ENCODE measurements at regions not wholly inside any gene's neighbourhood (a gene's known extent, or its start where the extent isn't known, plus 50 kb on each side); places are given as distances from the start of the nearest gene placed in this dataset.
"Not testable (repeated sequence)": the region's sequence is repeated elsewhere in the genome, so short reads cannot be mapped to it uniquely, and the experiment has no call there.

DNA sequence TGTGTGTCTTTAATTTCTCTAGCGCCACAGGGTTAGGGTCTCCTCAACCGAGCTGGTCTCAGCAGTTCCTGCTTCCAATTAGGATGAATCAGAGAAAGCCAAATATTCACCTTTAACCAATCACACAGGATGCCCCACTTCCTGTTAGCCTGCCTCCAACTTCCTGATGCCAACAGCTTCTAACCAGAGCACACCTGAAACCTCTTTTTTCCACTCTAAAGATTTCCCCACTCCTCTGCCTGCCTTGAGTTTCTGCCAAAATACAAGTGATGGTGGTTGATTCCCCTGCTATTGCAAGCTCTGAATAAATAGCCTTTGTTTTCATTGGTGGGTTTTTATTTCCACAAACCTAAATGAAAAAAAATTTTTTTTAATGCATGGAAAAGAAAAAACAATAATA, 144.7 kb upstream of the UST start:
- no peaks in the 10 kb centered on the region for H3K4me1 Mint-ChIP-seq (ENCODE audit: low read depth)
- H3K27ac Mint-ChIP-seq, result no peak overlapping the region
- H3K36me3 Mint-ChIP-seq, result no peaks in the 10 kb centered on the region
- peaks cover 9% of the 10 kb centered on the region for H3K27me3 Mint-ChIP-seq
- no peak overlapping the region for H3K4me3 Mint-ChIP-seq
- peaks cover 16% of the 10 kb centered on the region for H3K9me3 Mint-ChIP-seq (ENCODE audit: low read depth)

- Mint-ChIP-seq H3K27me3 (peaks cover 11% of the 10 kb centered on the region), H3K4me3 (no peak overlapping the region), H3K9me3 (ENCODE audit: low read depth) (no peaks in the 10 kb centered on the region), H3K36me3 (no peaks in the 10 kb centered on the region), H3K27ac (no peak overlapping the region), H3K4me1 (ENCODE audit: low read depth) (no peaks in the 10 kb centered on the region)
Measured at GRCh38 chr6:148608199-148608951, 138.5 kb upstream of the UST start.

DNA sequence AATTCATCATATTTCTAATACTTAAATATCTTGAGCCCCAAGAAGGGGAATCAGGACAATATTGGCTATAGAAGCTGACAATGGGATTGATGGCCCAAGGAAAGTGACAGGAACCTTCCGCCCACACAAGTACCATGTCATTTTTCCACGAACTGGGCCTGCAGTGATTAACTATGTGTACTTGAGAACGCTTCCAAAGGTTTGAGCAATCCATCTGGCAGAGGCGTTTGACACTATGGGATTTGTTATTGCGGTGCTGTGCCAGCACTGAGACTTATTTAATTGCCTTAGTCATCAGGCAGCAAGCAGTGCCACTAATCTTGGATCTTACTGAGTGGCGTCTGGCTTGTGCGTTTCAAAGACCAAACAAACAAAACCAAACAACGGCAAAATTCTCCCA, 135.6 kb upstream of the UST start:
- H3K9me3 Mint-ChIP-seq (ENCODE audit: low read depth), result no peaks in the 10 kb centered on the region
- H3K4me1 Mint-ChIP-seq (ENCODE audit: low read depth), result no peaks in the 10 kb centered on the region
- H3K36me3 Mint-ChIP-seq, result no peaks in the 10 kb centered on the region
- H3K27ac Mint-ChIP-seq, result no peak overlapping the region
- H3K27me3 Mint-ChIP-seq, result peaks cover 6% of the 10 kb centered on the region
- H3K4me3 Mint-ChIP-seq, result no peak overlapping the region

- Mint-ChIP-seq H3K4me1 (ENCODE audit: low read depth) (no peaks in the 10 kb centered on the region), H3K4me3 (no peak overlapping the region), H3K27ac (no peak overlapping the region), H3K36me3 (no peaks in the 10 kb centered on the region), H3K9me3 (ENCODE audit: low read depth) (no peaks in the 10 kb centered on the region), H3K27me3 (peaks cover 3% of the 10 kb centered on the region)
Measured at GRCh38 chr6:148612043-148612442, 134.8 kb upstream of the UST start.

DNA sequence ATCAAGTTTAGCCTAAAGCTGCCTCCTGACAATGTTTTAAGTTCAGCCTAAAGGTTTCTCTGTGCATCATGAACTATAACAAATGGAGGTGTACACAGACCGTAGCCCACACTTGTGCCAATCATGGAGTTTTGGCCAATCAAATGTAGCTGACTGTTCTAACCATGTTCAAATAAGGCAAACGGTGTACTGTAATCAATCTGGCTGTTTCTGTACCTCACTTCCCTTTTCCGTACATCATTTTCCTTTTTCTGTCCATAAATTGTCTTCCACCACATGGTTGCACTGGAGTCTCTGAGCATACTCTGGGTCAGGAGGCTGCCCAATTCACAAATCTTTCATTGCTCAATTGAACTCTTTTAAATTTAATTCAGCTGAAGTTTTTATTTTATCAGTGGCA, 132.2 kb upstream of the UST start:
- H3K4me3 Mint-ChIP-seq, result no peak overlapping the region
- no peaks in the 10 kb centered on the region for H3K4me1 Mint-ChIP-seq (ENCODE audit: low read depth)
- H3K27me3 Mint-ChIP-seq, result peaks cover 2% of the 10 kb centered on the region
- no peaks in the 10 kb centered on the region for H3K9me3 Mint-ChIP-seq (ENCODE audit: low read depth)
- no peaks in the 10 kb centered on the region for H3K36me3 Mint-ChIP-seq
- H3K27ac Mint-ChIP-seq, result no peak overlapping the region

DNA sequence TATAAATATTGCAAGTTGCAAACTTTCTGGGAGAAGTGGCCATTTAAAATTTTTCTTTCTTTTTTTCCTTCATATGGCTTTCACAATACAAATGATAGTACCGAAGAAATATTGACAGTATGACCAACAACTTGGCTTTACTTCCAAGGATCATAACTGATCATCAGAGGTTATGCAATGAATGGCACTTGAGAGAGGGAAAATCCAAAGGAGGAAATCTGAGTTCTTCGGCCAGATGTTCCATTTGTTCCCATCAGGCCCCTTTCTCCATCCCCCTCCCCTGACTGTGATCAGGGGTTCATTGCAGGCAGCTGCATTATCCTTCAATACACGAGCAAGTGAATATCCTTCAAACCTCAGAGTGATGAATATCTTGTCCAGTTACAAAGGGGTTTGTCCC, 130.0 kb upstream of the UST start:
- Mint-ChIP-seq H3K27me3 (peaks cover under 1% of the 10 kb centered on the region), H3K4me3 (no peak overlapping the region), H3K36me3 (no peaks in the 10 kb centered on the region), H3K4me1 (ENCODE audit: low read depth) (no peaks in the 10 kb centered on the region), H3K9me3 (ENCODE audit: low read depth) (no peaks in the 10 kb centered on the region), H3K27ac (no peak overlapping the region)

- Mint-ChIP-seq H3K4me3 (no peak overlapping the region), H3K27me3 (no peaks in the 10 kb centered on the region), H3K4me1 (ENCODE audit: low read depth) (no peaks in the 10 kb centered on the region), H3K36me3 (no peaks in the 10 kb centered on the region), H3K27ac (no peak overlapping the region), H3K9me3 (ENCODE audit: low read depth) (no peaks in the 10 kb centered on the region)
Measured at GRCh38 chr6:148617530-148617929, 129.3 kb upstream of the UST start.

DNA sequence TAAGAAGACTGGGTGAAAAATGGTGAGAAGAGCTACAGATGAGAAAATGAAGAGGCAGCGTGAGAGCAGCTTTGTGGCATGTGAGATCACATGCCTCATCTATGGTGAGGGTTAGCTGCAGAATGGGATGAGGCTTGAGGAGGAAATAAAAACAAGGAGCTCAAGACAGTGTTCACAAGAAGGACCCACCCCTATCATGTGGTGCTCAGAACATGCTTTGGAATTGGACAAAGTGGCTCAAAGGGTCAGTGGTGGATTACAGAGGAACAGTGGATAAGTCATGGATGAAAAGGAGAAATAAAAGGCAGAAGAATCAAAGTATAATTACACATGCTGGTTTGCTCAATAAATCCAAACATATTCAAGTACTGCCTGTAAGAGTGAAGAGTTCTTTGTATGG, 126.9 kb upstream of the UST start:
- H3K4me3 Mint-ChIP-seq, result no peak overlapping the region
- no peaks in the 10 kb centered on the region for H3K9me3 Mint-ChIP-seq (ENCODE audit: low read depth)
- H3K27me3 Mint-ChIP-seq, result peaks cover 4% of the 10 kb centered on the region
- no peaks in the 10 kb centered on the region for H3K36me3 Mint-ChIP-seq
- no peak overlapping the region for H3K27ac Mint-ChIP-seq
- H3K4me1 Mint-ChIP-seq (ENCODE audit: low read depth), result no peaks in the 10 kb centered on the region

GRCh38 chr6:148620579-148621298, 126.1 kb upstream of the UST start:
- peaks cover 4% of the 10 kb centered on the region for H3K27me3 Mint-ChIP-seq
- no peaks in the 10 kb centered on the region for H3K9me3 Mint-ChIP-seq (ENCODE audit: low read depth)
- H3K27ac Mint-ChIP-seq, result no peak overlapping the region
- no peaks in the 10 kb centered on the region for H3K4me1 Mint-ChIP-seq (ENCODE audit: low read depth)
- no peak overlapping the region for H3K4me3 Mint-ChIP-seq
- H3K36me3 Mint-ChIP-seq, result no peaks in the 10 kb centered on the region

DNA sequence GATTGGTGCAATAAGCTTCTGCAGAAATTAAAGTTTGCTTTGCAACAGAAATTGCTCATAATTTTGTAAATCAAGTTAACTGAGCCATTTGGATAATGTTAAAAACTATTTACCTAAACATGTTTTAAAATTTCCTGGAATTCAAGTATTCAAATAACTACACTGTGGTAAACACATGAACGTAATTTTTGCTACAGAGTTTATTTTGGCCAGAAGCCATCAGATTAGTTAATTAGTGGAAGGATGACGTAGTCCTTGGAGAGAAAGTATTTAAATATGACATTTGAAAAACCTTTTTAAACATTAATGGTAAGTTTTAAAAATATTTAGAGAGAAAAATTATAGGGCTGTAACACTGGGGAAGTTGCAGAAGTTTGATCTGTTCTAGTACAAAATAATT, 121.2 kb upstream of the UST start:
- Mint-ChIP-seq H3K27ac (no peak overlapping the region), H3K4me1 (ENCODE audit: low read depth) (no peaks in the 10 kb centered on the region), H3K27me3 (peaks cover 4% of the 10 kb centered on the region), H3K36me3 (no peaks in the 10 kb centered on the region), H3K9me3 (ENCODE audit: low read depth) (no peaks in the 10 kb centered on the region), H3K4me3 (no peak overlapping the region)

DNA sequence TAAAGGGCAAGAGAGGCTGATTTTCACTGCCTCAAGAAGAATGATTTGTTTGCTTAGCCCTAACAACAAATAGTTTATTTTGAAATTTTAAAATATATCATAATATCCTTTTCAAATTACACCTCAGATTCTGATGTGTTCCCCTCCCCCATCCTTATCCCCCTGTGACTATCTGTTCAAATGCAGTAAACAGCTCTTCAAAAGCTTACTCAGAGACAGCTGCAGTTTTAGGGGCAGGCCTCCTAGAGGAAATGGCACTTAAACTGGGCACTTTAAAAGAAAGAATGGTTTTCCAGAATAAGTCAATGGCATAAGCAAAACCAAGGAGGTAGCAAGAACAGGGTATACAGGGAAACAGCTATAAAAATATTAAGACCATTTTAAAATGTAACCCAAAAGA, 118.6 kb upstream of the UST start:
- no peaks in the 10 kb centered on the region for H3K9me3 Mint-ChIP-seq (ENCODE audit: low read depth)
- no peak overlapping the region for H3K27ac Mint-ChIP-seq
- no peaks in the 10 kb centered on the region for H3K36me3 Mint-ChIP-seq
- no peaks in the 10 kb centered on the region for H3K4me1 Mint-ChIP-seq (ENCODE audit: low read depth)
- peaks cover 5% of the 10 kb centered on the region for H3K27me3 Mint-ChIP-seq
- no peak overlapping the region for H3K4me3 Mint-ChIP-seq

DNA sequence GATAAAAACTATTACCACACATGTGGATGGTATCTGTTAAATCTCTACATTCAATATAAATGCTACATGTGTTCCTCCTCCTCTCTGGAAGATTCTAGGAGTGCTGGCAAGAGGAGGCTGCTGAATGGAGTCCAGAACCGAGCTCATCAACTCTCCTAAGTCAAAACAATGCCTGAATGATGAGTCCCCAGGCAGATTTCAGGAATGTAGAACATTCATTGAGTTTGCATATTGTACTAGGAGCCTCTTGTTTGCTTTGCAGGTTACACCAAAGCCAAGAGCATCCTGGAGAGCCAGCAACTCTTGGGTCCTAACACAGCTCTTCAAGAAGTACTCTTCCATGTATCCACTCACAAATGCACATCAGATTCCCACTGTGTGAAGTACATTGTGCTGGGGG, 117.6 kb upstream of the UST start:
- Mint-ChIP-seq H3K27ac (peak overlapping the region; percentile 12), H3K9me3 (ENCODE audit: low read depth) (no peaks in the 10 kb centered on the region), H3K27me3 (peaks cover 1% of the 10 kb centered on the region), H3K36me3 (no peaks in the 10 kb centered on the region), H3K4me1 (ENCODE audit: low read depth) (no peaks in the 10 kb centered on the region), H3K4me3 (no peak overlapping the region)

GRCh38 chr6:148629592-148630465, 117.0 kb upstream of the UST start:
- H3K4me3 Mint-ChIP-seq, result no peak overlapping the region
- no peaks in the 10 kb centered on the region for H3K36me3 Mint-ChIP-seq
- peak overlapping the region; percentile 12 for H3K27ac Mint-ChIP-seq
- peaks cover 1% of the 10 kb centered on the region for H3K27me3 Mint-ChIP-seq
- no peaks in the 10 kb centered on the region for H3K4me1 Mint-ChIP-seq (ENCODE audit: low read depth)
- no peaks in the 10 kb centered on the region for H3K9me3 Mint-ChIP-seq (ENCODE audit: low read depth)

DNA sequence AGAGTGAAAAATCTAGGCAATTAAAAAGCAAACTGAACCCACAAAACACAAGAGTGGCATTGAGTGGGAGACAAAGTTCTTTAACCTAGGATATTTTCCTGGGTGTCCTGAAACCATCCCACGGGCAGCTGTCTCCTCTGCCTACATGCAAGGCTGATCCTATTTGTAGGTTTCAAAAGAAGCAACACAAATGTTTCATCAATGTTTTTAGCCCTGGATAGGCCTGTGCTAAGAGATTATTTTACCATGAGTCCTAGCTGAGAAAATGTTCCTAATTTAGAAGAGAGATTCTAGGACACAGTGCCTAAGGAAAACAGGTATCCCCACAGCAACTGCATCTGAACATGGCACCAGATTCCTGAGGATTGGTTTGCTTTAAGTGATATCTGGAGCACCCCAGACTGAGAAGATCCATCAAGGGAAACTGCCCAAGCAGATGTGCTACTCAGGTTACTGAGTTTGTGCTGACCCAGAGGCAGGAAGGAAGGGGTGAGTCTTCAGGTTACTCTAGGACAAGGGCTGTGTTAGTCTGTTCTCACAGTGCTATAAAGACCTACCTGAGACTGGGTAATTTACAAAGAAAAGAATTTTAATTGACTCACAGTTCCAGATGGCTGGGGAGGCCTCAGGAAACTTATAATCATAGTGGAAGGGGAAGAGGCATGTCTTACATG, 111.6 kb upstream of the UST start:
- Mint-ChIP-seq H3K4me3 (no peak overlapping the region), H3K27me3 (peaks cover 3% of the 10 kb centered on the region), H3K36me3 (no peaks in the 10 kb centered on the region), H3K9me3 (ENCODE audit: low read depth) (no peaks in the 10 kb centered on the region), H3K27ac (no peak overlapping the region), H3K4me1 (ENCODE audit: low read depth) (no peaks in the 10 kb centered on the region)

DNA sequence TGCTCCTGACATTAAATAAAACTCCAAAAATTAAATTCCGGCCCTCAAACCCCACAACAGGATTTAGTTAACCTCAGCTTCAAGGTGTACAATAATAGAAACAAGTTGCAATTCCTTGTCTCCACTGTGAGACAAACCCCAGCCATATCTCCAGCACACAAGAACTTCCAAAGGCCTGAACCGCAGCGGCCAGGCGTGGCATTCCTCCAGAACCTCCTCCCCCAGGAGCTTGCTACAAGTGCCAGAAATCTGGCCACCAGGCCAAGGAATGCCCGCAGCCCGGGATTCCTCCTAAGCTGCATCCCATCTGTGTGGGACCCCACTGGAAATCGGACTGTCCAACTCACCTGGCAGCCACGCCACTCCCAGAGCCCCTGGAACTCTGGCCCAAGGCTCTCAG, 105.0 kb upstream of the UST start:
- H3K4me1 Mint-ChIP-seq (ENCODE audit: low read depth); H3K9me3 Mint-ChIP-seq (ENCODE audit: low read depth); H3K4me3 Mint-ChIP-seq; H3K27ac Mint-ChIP-seq; H3K27me3 Mint-ChIP-seq; H3K36me3 Mint-ChIP-seq: not testable (repeated sequence)

All from activated naive CD8-positive, alpha-beta T cell (primary cell).